ENCODE measurements at regions not wholly inside any gene's neighbourhood (a gene's known extent, or its start where the extent isn't known, plus 50 kb on each side); places are given as distances from the start of the nearest gene placed in this dataset.

DNA sequence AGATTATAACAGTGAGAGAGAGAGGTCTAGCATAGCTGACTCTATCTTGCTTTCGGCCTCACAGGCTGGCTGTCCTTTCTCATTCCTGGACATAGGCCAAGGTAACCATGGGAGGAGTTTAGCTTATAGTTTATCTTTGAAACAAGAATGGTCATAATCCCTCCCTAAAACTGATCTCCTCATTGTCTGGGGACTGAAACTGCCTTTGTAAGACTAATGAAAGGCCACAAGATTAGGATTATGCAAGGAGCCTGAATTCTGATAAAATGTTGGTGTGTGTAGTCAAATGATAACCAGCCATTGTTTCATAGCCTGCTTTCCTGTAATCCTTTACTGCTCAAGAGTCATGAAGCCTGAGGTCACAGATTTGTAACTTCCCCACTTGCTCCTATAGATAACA is 131.9 kb upstream of the LYPLAL1 start (continued):
- TF ChIP-seq, protein P1, sequence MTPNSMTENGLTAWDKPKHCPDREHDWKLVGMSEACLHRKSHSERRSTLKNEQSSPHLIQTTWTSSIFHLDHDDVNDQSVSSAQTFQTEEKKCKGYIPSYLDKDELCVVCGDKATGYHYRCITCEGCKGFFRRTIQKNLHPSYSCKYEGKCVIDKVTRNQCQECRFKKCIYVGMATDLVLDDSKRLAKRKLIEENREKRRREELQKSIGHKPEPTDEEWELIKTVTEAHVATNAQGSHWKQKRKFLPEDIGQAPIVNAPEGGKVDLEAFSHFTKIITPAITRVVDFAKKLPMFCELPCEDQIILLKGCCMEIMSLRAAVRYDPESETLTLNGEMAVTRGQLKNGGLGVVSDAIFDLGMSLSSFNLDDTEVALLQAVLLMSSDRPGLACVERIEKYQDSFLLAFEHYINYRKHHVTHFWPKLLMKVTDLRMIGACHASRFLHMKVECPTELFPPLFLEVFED (CRISPR knock-in tag; conservative IDR thresholded peaks at IDR 0.05): no peak
- TF ChIP-seq FOXA1 (IDR thresholded peaks at IDR 0.05; ENCODE audit: borderline replicate concordance) (no peak), RBM25 (IDR thresholded peaks at IDR 0.05; ENCODE audit: low read depth, low read length, severe bottlenecking) (no peak), DACH1 (IDR thresholded peaks at IDR 0.05; ENCODE audit: partially characterized antibody) (peak; percentile 11), SNIP1 (IDR thresholded peaks at IDR 0.05; ENCODE audit: low read depth) (no peak), TCF7L2 (IDR thresholded peaks at IDR 0.05; ENCODE audit: low read depth, low read length) (no peak), SMAD4 (CRISPR knock-in tag; conservative IDR thresholded peaks at IDR 0.05) (no peak), HNRNPUL1 (IDR thresholded peaks at IDR 0.05; ENCODE audit: low read length) (no peak), HSF4 (CRISPR knock-in tag; IDR thresholded peaks at IDR 0.05; ENCODE audit: borderline replicate concordance) (no peak), ADNP (tag; IDR thresholded peaks at IDR 0.05) (no peak), TBP (optimal IDR thresholded peaks at IDR 0.05; ENCODE audit: low read depth, low read length) (no peak), KDM2B (CRISPR knock-in tag; IDR thresholded peaks at IDR 0.05) (no peak), RHOXF2B (CRISPR knock-in tag; conservative IDR thresholded peaks at IDR 0.05) (no peak)
- TF ChIP-seq, protein P2, sequence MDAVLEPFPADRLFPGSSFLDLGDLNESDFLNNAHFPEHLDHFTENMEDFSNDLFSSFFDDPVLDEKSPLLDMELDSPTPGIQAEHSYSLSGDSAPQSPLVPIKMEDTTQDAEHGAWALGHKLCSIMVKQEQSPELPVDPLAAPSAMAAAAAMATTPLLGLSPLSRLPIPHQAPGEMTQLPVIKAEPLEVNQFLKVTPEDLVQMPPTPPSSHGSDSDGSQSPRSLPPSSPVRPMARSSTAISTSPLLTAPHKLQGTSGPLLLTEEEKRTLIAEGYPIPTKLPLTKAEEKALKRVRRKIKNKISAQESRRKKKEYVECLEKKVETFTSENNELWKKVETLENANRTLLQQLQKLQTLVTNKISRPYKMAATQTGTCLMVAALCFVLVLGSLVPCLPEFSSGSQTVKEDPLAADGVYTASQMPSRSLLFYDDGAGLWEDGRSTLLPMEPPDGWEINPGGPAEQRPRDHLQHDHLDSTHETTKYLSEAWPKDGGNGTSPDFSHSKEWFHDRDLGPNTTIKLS (IDR thresholded peaks at IDR 0.05; ENCODE audit: borderline replicate concordance, low read depth): no peak
- TF ChIP-seq, protein P3, sequence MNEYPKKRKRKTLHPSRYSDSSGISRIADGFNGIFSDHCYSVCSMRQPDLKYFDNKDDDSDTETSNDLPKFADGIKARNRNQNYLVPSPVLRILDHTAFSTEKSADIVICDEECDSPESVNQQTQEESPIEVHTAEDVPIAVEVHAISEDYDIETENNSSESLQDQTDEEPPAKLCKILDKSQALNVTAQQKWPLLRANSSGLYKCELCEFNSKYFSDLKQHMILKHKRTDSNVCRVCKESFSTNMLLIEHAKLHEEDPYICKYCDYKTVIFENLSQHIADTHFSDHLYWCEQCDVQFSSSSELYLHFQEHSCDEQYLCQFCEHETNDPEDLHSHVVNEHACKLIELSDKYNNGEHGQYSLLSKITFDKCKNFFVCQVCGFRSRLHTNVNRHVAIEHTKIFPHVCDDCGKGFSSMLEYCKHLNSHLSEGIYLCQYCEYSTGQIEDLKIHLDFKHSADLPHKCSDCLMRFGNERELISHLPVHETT (CRISPR knock-in tag; conservative IDR thresholded peaks at IDR 0.05 in 1 of 2, IDR thresholded peaks at IDR 0.05 in 1 of 2): 0 out of 4 replicates have a peak, but pooled peaks of 1 of the 2 experiments have one; percentile 50
- TF ChIP-seq, protein P4, sequence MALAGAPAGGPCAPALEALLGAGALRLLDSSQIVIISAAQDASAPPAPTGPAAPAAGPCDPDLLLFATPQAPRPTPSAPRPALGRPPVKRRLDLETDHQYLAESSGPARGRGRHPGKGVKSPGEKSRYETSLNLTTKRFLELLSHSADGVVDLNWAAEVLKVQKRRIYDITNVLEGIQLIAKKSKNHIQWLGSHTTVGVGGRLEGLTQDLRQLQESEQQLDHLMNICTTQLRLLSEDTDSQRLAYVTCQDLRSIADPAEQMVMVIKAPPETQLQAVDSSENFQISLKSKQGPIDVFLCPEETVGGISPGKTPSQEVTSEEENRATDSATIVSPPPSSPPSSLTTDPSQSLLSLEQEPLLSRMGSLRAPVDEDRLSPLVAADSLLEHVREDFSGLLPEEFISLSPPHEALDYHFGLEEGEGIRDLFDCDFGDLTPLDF (CRISPR knock-in tag; IDR thresholded peaks at IDR 0.05): no peak
- TF ChIP-seq, protein P5, sequence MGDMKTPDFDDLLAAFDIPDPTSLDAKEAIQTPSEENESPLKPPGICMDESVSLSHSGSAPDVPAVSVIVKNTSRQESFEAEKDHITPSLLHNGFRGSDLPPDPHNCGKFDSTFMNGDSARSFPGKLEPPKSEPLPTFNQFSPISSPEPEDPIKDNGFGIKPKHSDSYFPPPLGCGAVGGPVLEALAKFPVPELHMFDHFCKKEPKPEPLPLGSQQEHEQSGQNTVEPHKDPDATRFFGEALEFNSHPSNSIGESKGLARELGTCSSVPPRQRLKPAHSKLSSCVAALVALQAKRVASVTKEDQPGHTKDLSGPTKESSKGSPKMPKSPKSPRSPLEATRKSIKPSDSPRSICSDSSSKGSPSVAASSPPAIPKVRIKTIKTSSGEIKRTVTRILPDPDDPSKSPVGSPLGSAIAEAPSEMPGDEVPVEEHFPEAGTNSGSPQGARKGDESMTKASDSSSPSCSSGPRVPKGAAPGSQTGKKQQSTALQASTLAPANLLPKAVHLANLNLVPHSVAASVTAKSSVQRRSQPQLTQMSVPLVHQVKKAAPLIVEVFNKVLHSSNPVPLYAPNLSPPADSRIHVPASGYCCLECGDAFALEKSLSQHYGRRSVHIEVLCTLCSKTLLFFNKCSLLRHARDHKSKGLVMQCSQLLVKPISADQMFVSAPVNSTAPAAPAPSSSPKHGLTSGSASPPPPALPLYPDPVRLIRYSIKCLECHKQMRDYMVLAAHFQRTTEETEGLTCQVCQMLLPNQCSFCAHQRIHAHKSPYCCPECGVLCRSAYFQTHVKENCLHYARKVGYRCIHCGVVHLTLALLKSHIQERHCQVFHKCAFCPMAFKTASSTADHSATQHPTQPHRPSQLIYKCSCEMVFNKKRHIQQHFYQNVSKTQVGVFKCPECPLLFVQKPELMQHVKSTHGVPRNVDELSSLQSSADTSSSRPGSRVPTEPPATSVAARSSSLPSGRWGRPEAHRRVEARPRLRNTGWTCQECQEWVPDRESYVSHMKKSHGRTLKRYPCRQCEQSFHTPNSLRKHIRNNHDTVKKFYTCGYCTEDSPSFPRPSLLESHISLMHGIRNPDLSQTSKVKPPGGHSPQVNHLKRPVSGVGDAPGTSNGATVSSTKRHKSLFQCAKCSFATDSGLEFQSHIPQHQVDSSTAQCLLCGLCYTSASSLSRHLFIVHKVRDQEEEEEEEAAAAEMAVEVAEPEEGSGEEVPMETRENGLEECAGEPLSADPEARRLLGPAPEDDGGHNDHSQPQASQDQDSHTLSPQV (IDR thresholded peaks at IDR 0.05): no peak
- TF ChIP-seq, protein P6, sequence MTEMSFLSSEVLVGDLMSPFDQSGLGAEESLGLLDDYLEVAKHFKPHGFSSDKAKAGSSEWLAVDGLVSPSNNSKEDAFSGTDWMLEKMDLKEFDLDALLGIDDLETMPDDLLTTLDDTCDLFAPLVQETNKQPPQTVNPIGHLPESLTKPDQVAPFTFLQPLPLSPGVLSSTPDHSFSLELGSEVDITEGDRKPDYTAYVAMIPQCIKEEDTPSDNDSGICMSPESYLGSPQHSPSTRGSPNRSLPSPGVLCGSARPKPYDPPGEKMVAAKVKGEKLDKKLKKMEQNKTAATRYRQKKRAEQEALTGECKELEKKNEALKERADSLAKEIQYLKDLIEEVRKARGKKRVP (CRISPR knock-in tag; IDR thresholded peaks at IDR 0.05): peak; percentile 69; the same call in 1 of the 2 replicates
